HEK293 (cell line): ENCODE measurements at regions not wholly inside any gene's neighbourhood (a gene's known extent, or its start where the extent isn't known, plus 50 kb on each side); places are given as distances from the start of the nearest gene placed in this dataset.

Experiments
- CTCF ChIP-seq: fragments of 450-650 bp; formaldehyde crosslinking; IDR thresholded peaks from 2 replicates; pipeline ENCODE4 v1.5.1; 2016; ENCODE audit warnings: missing biosample characterization, missing genetic modification characterization
- KLF10 ChIP-seq: fragments of 450-650 bp; IDR thresholded peaks from 2 replicates; pipeline ENCODE4 v1.5.1; 2018; ENCODE audit warnings: missing biosample characterization, mild to moderate bottlenecking, missing genetic modification characterization
- PATZ1 ChIP-seq: fragments of 450-650 bp; formaldehyde crosslinking; IDR thresholded peaks from 2 replicates; pipeline ENCODE4 v1.5.1; 2016; ENCODE audit warnings: missing biosample characterization, missing genetic modification characterization
- PRDM6 ChIP-seq: fragments of 450-650 bp; formaldehyde crosslinking; IDR thresholded peaks from 2 replicates; pipeline ENCODE4 v1.5.1; 2017; ENCODE audit warnings: missing biosample characterization, missing genetic modification characterization
- ZBTB21 ChIP-seq: fragments of 450-650 bp; formaldehyde crosslinking; IDR thresholded peaks from 2 replicates; pipeline ENCODE4 v1.5.1; 2017; ENCODE audit warnings: missing biosample characterization, missing genetic modification characterization
- ZBTB7A ChIP-seq: fragments of 450-650 bp; formaldehyde crosslinking; IDR thresholded peaks from 2 replicates; pipeline ENCODE4 v1.5.1; 2016; ENCODE audit warnings: low read depth, missing biosample characterization, missing genetic modification characterization
- ZNF426 ChIP-seq: fragments of 450-650 bp; formaldehyde crosslinking; IDR thresholded peaks from 2 replicates; pipeline ENCODE4 v1.5.1; 2017; ENCODE audit warnings: missing biosample characterization, missing genetic modification characterization, mild to moderate bottlenecking, inconsistent platforms, moderate library complexity
- ZNF610 ChIP-seq: fragments of 450-650 bp; formaldehyde crosslinking; IDR thresholded peaks from 2 replicates; pipeline ENCODE4 v1.5.1; 2016; ENCODE audit warnings: missing biosample characterization, missing genetic modification characterization, borderline replicate concordance
- ZNF664 ChIP-seq: fragments of 450-650 bp; formaldehyde crosslinking; IDR thresholded peaks from 2 replicates; pipeline ENCODE4 v1.5.1; 2016; ENCODE audit warnings: missing biosample characterization, missing genetic modification characterization
- ZNF792 ChIP-seq: fragments of 450-650 bp; formaldehyde crosslinking; IDR thresholded peaks from 2 replicates; pipeline ENCODE4 v1.5.1; 2016; ENCODE audit warnings: missing biosample characterization, missing genetic modification characterization

GRCh38 chr1:177802304-177802703, 167.6 kb downstream of the SEC16B start:
- TF ChIP-seq PRDM6 (tag by site-specific recombination) (no peak), ZNF426 (tag by site-specific recombination) (no peak), ZNF792 (tag by site-specific recombination) (no peak), PATZ1 (tag by site-specific recombination) (no peak), ZBTB7A (tag by site-specific recombination) (no peak), CTCF (tag by site-specific recombination) (no peak), ZNF664 (no peak), ZNF610 (tag by site-specific recombination) (no peak), KLF10 (no peak), ZBTB21 (tag by site-specific recombination) (no peak)
